Epithelial cell of esophagus (primary cell): ENCODE measurements at regions not wholly inside any gene's neighbourhood (a gene's known extent, or its start where the extent isn't known, plus 50 kb on each side); places are given as distances from the start of the nearest gene placed in this dataset.

Experiments
- DNase-seq: peaks from one replicate; pipeline ENCODE4 v3.0.0; 2010; ENCODE audit warnings: low read depth
- H3K4me3 ChIP-seq: 2 replicates; pipeline ENCODE4 v1.5.1; 2011; ENCODE audit warnings: mild to moderate bottlenecking, low read length, control low read depth
- CTCF ChIP-seq: IDR thresholded peaks from 2 replicates; pipeline ENCODE4 v1.5.1; 2011; ENCODE audit warnings: low read depth, mild to moderate bottlenecking, low read length, control low read depth, inconsistent platforms; ENCODE audit not compliant: insufficient read depth; ENCODE audit errors: missing control alignments

- no peak for DNase-seq
- no peak overlapping the region for H3K4me3 ChIP-seq
- no peak for TF ChIP-seq CTCF
Observed at GRCh38 chr6:98092331-98092730, 742.0 kb upstream of the POU3F2 start.

- DNase-seq: peak; percentile 55
- no peak for TF ChIP-seq CTCF
- no peak overlapping the region for H3K4me3 ChIP-seq
Observed at GRCh38 chr6:98094696-98095095, 739.7 kb upstream of the POU3F2 start.

GRCh38 chr6:98107801-98108200, 726.6 kb upstream of the POU3F2 start:
- no peak for TF ChIP-seq CTCF
- DNase-seq: peak; percentile 55
- no peak overlapping the region for H3K4me3 ChIP-seq

- no peak overlapping the region for H3K4me3 ChIP-seq
- TF ChIP-seq CTCF: no peak
- no peak for DNase-seq
Observed at GRCh38 chr6:98116455-98116854, 717.9 kb upstream of the POU3F2 start.

- no peak for TF ChIP-seq CTCF
- DNase-seq: no peak
- no peak overlapping the region for H3K4me3 ChIP-seq
Observed at GRCh38 chr6:98117068-98117467, 717.3 kb upstream of the POU3F2 start.

GRCh38 chr6:98118397-98119045, 715.9 kb upstream of the POU3F2 start:
- no peak overlapping the region for H3K4me3 ChIP-seq
- no peak for TF ChIP-seq CTCF
- DNase-seq: no peak

- no peak for TF ChIP-seq CTCF
- peak; percentile 90 for DNase-seq
- no peak overlapping the region for H3K4me3 ChIP-seq
Observed at GRCh38 chr6:98124171-98124570, 710.2 kb upstream of the POU3F2 start.
